SK-N-SH (cell line): ENCODE measurements at regions not wholly inside any gene's neighbourhood (a gene's known extent, or its start where the extent isn't known, plus 50 kb on each side); places are given as distances from the start of the nearest gene placed in this dataset.

ENCODE experiments used
- CHD2 ChIP-seq: fragments of 150-350 bp; IDR thresholded peaks from 2 replicates; pipeline ENCODE4 v1.6.1; 2018; ENCODE audit warnings: low read length; ENCODE audit not compliant: partially characterized antibody
- CTCF ChIP-seq: fragments of 200-600 bp; sonication (generic); IDR thresholded peaks from 2 replicates; pipeline ENCODE4 v1.6.1; 2017; ENCODE audit warnings: antibody characterized with exemption, mild to moderate bottlenecking, moderate library complexity
- EP300 ChIP-seq, 2 experiments: IDR thresholded peaks; 2 replicates each; pipeline versions ENCODE4 v1.4.0 to v1.6.1; 2012; ENCODE audit warnings: borderline replicate concordance in 1 of 2, low read depth in 1 of 2, low read length in 1 of 2
- FOSL2 ChIP-seq: IDR thresholded peaks from 2 replicates; pipeline ENCODE4 v1.4.0; 2012; ENCODE audit warnings: low read depth, mild to moderate bottlenecking, moderate library complexity, borderline replicate concordance
- JUND ChIP-seq: IDR thresholded peaks from 2 replicates; pipeline ENCODE4 v1.4.0; 2012
- PBX3 ChIP-seq: IDR thresholded peaks from 2 replicates; pipeline ENCODE4; 2012
- POLR2AphosphoS5 ChIP-seq: IDR thresholded peaks from 2 replicates; pipeline ENCODE4 v1.6.1; 2012; ENCODE audit warnings: low read depth, low read length
- SMC3 ChIP-seq: IDR thresholded peaks from 2 replicates; pipeline ENCODE4 v1.6.1; 2012; ENCODE audit warnings: low read depth, low read length, improper control_type of control experiment
- TCF12 ChIP-seq: IDR thresholded peaks from 2 replicates; pipeline ENCODE4 v1.4.0; 2012
- TEAD4 ChIP-seq: IDR thresholded peaks from 2 replicates; pipeline ENCODE4 v1.4.0; 2012; ENCODE audit warnings: mild to moderate bottlenecking, borderline replicate concordance; ENCODE audit not compliant: insufficient read depth

- TF ChIP-seq POLR2AphosphoS5 (no peak), CTCF (no peak), EP300 (IDR thresholded peaks at IDR 0.05; ENCODE audit: borderline replicate concordance in 1 of 2, low read depth in 1 of 2, low read length in 1 of 2) (no peak), FOSL2 (no peak), CHD2 (no peak), SMC3 (no peak), TEAD4 (no peak), TCF12 (no peak), PBX3 (no peak), JUND (no peak)
Measured at GRCh38 chr6:139423971-139424667, 49.7 kb upstream of the CITED2 start.
